GM23248 (cell line): ENCODE measurements at regions not wholly inside any gene's neighbourhood (a gene's known extent, or its start where the extent isn't known, plus 50 kb on each side); places are given as distances from the start of the nearest gene placed in this dataset.

Experiments used
- DNase-seq: peaks from one replicate; pipeline ENCODE4 v3.0.0-alpha.2; 2015
- H2AFZ ChIP-seq: fragments of 200-600 bp; sonication (generic); 2 replicates; pipeline ENCODE4 v1.6.1; 2016; ENCODE audit warnings: antibody characterized with exemption
- H3F3A ChIP-seq: fragments of 200-600 bp; sonication (generic); 2 replicates; pipeline ENCODE4 v1.6.1; 2016; ENCODE audit warnings: mild to moderate bottlenecking, antibody characterized with exemption, mixed run types; ENCODE audit not compliant: insufficient read depth
- H3K27ac ChIP-seq: fragments of 200-600 bp; sonication (generic); 2 replicates; pipeline ENCODE4 v1.5.1; 2016; ENCODE audit warnings: mild to moderate bottlenecking
- H3K27me3 ChIP-seq: fragments of 200-600 bp; sonication (generic); replicated peaks from 2 replicates; pipeline ENCODE4 v1.6.1; 2016; ENCODE audit warnings: mild to moderate bottlenecking; ENCODE audit not compliant: insufficient read depth
- H3K36me3 ChIP-seq: fragments of 200-600 bp; sonication (generic); 2 replicates; pipeline ENCODE4 v1.6.1; 2016; ENCODE audit warnings: low read depth, mild to moderate bottlenecking
- H3K4me1 ChIP-seq: fragments of 200-600 bp; sonication (generic); 2 replicates; pipeline ENCODE4 v1.6.1; 2016; ENCODE audit warnings: mild to moderate bottlenecking; ENCODE audit not compliant: insufficient read depth
- H3K4me2 ChIP-seq: fragments of 200-600 bp; sonication (generic); one replicate; pipeline ENCODE4 v1.6.1; 2016; ENCODE audit warnings: mild to moderate bottlenecking; ENCODE audit not compliant: unreplicated experiment
- H3K4me3 ChIP-seq: fragments of 200-600 bp; sonication (generic); 2 replicates; pipeline ENCODE4 v1.5.1; 2016; ENCODE audit warnings: mild to moderate bottlenecking
- H3K79me2 ChIP-seq: fragments of 200-600 bp; sonication (generic); 2 replicates; pipeline ENCODE4 v1.6.1; 2016; ENCODE audit warnings: mild to moderate bottlenecking; ENCODE audit not compliant: insufficient read depth
- H3K9ac ChIP-seq: fragments of 200-600 bp; sonication (generic); 2 replicates; pipeline ENCODE4 v1.6.1; 2016; ENCODE audit warnings: mild to moderate bottlenecking
- H3K9me2 ChIP-seq: fragments of 200-600 bp; sonication (generic); 2 replicates; pipeline ENCODE4 v1.6.1; 2016; ENCODE audit warnings: mixed run types, mild to moderate bottlenecking, moderate library complexity; ENCODE audit not compliant: insufficient read depth
- H3K9me3 ChIP-seq: fragments of 200-600 bp; sonication (generic); one replicate; pipeline ENCODE4 v1.6.1; 2017; ENCODE audit warnings: low read depth
- H4K20me1 ChIP-seq: fragments of 200-600 bp; sonication (generic); 2 replicates; pipeline ENCODE4 v1.6.0; 2016; ENCODE audit not compliant: insufficient read depth
- EZH2 ChIP-seq: fragments of 200-600 bp; sonication (generic); IDR thresholded peaks from 2 replicates; pipeline ENCODE4 v1.6.1; 2018; ENCODE audit warnings: antibody characterized with exemption, mild to moderate bottlenecking; ENCODE audit not compliant: insufficient read depth, poor library complexity, severe bottlenecking
- EZH2phosphoT487 ChIP-seq: fragments of 200-600 bp; sonication (generic); IDR thresholded peaks from 2 replicates; pipeline ENCODE4 v1.6.1; 2018; ENCODE audit warnings: antibody characterized with exemption, moderate library complexity, mild to moderate bottlenecking, low read depth; ENCODE audit not compliant: insufficient read depth
- WGBS, 2 experiments: methylation state at CpG; one replicate each; pipeline ENCODE4 v1.1.6; 2015 to 2017; ENCODE audit warnings: low lambda C conversion rate in 2 of 2, low coverage in 1 of 2; ENCODE audit errors: missing lambda C conversion rate in 2 of 2; 5-methylcytosine and 5-hydroxymethylcytosine counted together
- in situ Hi-C: fragments of 300-500 bp; cut with MboI; formaldehyde crosslinking; loops from 2 replicates; pipeline ENCODE4 v1.15.0; 2020

GRCh38 chr4:18291256-18291655 is 269.7 kb upstream of the LCORL start:
- no peak for DNase-seq
- TF ChIP-seq EZH2phosphoT487 (no peak), EZH2 (no peak)
- no peaks in the 10 kb centered on the region for H3K4me1 ChIP-seq
- in situ Hi-C loops: no loop called here
- no peaks in the 10 kb centered on the region for H3K9me3 ChIP-seq
- H3K4me2 ChIP-seq: no peak overlapping the region
- no peaks in the 10 kb centered on the region for H4K20me1 ChIP-seq
- H3K9ac ChIP-seq: no peak overlapping the region
- H3K36me3 ChIP-seq: no peaks in the 10 kb centered on the region
- no peaks in the 10 kb centered on the region for H3K79me2 ChIP-seq
- WGBS, 2 experiments: 49 to 61% methylated on average over 5 of the region's 5 CpGs
- no peaks in the 10 kb centered on the region for H3F3A ChIP-seq
- H3K27ac ChIP-seq: no peak overlapping the region
- no peak overlapping the region for H3K4me3 ChIP-seq
- H2AFZ ChIP-seq: no peak overlapping the region
- H3K27me3 ChIP-seq: no peaks in the 10 kb centered on the region
- H3K9me2 ChIP-seq: no peaks in the 10 kb centered on the region

GRCh38 chr4:18285357-18285756 is 263.8 kb upstream of the LCORL start:
- TF ChIP-seq EZH2phosphoT487 (no peak), EZH2 (no peak)
- Histone ChIP-seq H3K27me3 (no peaks in the 10 kb centered on the region), H3K4me1 (no peaks in the 10 kb centered on the region), H3K27ac (no peak overlapping the region), H3K4me3 (no peak overlapping the region), H3K9me3 (no peaks in the 10 kb centered on the region), H3K4me2 (no peak overlapping the region), H3K9ac (no peak overlapping the region), H3F3A (no peaks in the 10 kb centered on the region), H3K9me2 (no peaks in the 10 kb centered on the region), H3K79me2 (no peaks in the 10 kb centered on the region), H3K36me3 (no peaks in the 10 kb centered on the region), H2AFZ (no peak overlapping the region), H4K20me1 (no peaks in the 10 kb centered on the region)
- no peak for DNase-seq
- 49 to 53% methylated on average over 4 of the region's 4 CpGs for WGBS, 2 experiments
- in situ Hi-C loops: no loop called here

GRCh38 chr4:18278244-18278643 is 256.7 kb upstream of the LCORL start:
- no peaks in the 10 kb centered on the region for H3K9me3 ChIP-seq
- TF ChIP-seq EZH2: no peak
- no peak for TF ChIP-seq EZH2phosphoT487
- H3K27ac ChIP-seq: no peak overlapping the region
- DNase-seq: no peak
- no peaks in the 10 kb centered on the region for H3K9me2 ChIP-seq
- H3F3A ChIP-seq: no peaks in the 10 kb centered on the region
- H4K20me1 ChIP-seq: no peaks in the 10 kb centered on the region
- H3K9ac ChIP-seq: no peak overlapping the region
- H3K4me1 ChIP-seq: no peaks in the 10 kb centered on the region
- H2AFZ ChIP-seq: no peak overlapping the region
- no peaks in the 10 kb centered on the region for H3K36me3 ChIP-seq
- no peak overlapping the region for H3K4me2 ChIP-seq
- in situ Hi-C loops: no loop called here
- H3K79me2 ChIP-seq: no peaks in the 10 kb centered on the region
- H3K27me3 ChIP-seq: no peaks in the 10 kb centered on the region
- H3K4me3 ChIP-seq: no peak overlapping the region
- WGBS, 2 experiments: 27% methylated on average over 4 of the region's 4 CpGs

GRCh38 chr4:18262832-18263231 is 241.3 kb upstream of the LCORL start:
- Histone ChIP-seq H3K9me3 (no peaks in the 10 kb centered on the region), H3K4me3 (no peak overlapping the region), H3K9ac (no peak overlapping the region), H3K4me2 (no peak overlapping the region), H3K4me1 (no peaks in the 10 kb centered on the region), H3F3A (no peaks in the 10 kb centered on the region), H4K20me1 (no peaks in the 10 kb centered on the region), H3K27me3 (no peaks in the 10 kb centered on the region), H3K9me2 (no peaks in the 10 kb centered on the region), H3K79me2 (no peaks in the 10 kb centered on the region), H3K36me3 (no peaks in the 10 kb centered on the region), H2AFZ (no peak overlapping the region), H3K27ac (no peak overlapping the region)
- 4 to 7% methylated on average over 3 of the region's 3 CpGs for WGBS, 2 experiments
- in situ Hi-C loops: no loop called here
- DNase-seq: no peak
- no peak for TF ChIP-seq EZH2
- TF ChIP-seq EZH2phosphoT487: no peak

GRCh38 chr4:18252052-18252451 is 230.5 kb upstream of the LCORL start:
- Histone ChIP-seq H3K27me3 (no peaks in the 10 kb centered on the region), H3K27ac (no peak overlapping the region), H3K36me3 (no peaks in the 10 kb centered on the region), H3K79me2 (no peaks in the 10 kb centered on the region), H3F3A (no peaks in the 10 kb centered on the region), H4K20me1 (no peaks in the 10 kb centered on the region), H3K4me2 (no peak overlapping the region), H3K4me3 (no peak overlapping the region), H2AFZ (no peak overlapping the region), H3K9ac (no peak overlapping the region), H3K9me3 (no peaks in the 10 kb centered on the region), H3K4me1 (no peaks in the 10 kb centered on the region), H3K9me2 (no peaks in the 10 kb centered on the region)
- TF ChIP-seq EZH2phosphoT487 (no peak), EZH2 (no peak)
- in situ Hi-C loops: no loop called here
- no peak for DNase-seq
- 43 to 46% methylated on average over 1 of the region's 1 CpG for WGBS, 2 experiments
